GM23338 (cell line): ENCODE measurements at regions not wholly inside any gene's neighbourhood (a gene's known extent, or its start where the extent isn't known, plus 50 kb on each side); places are given as distances from the start of the nearest gene placed in this dataset.

Experiments
- ATAC-seq: fragments of 200-7000 bp; cut with Tn5 transposase; 3 replicates; pipeline ENCODE4 v1.9.1; 2020
- DNase-seq: peaks from one replicate; pipeline ENCODE4 v3.0.0-alpha.2; 2015; ENCODE audit warnings: low spot score
- H2AFZ ChIP-seq: fragments of 200-600 bp; sonication (generic); 2 replicates; pipeline ENCODE4 v1.8.0; 2016; ENCODE audit warnings: antibody characterized with exemption, mild to moderate bottlenecking, moderate library complexity
- H3F3A ChIP-seq: fragments of 200-600 bp; sonication (generic); replicated peaks from 2 replicates; pipeline ENCODE4 v1.8.0; 2017; ENCODE audit warnings: antibody characterized with exemption, mixed run types, low read depth
- H3K27ac ChIP-seq: fragments of 200-600 bp; sonication (generic); 2 replicates; pipeline ENCODE4 v1.6.1; 2016; ENCODE audit warnings: low read depth
- H3K27me3 ChIP-seq: fragments of 200-600 bp; sonication (generic); 2 replicates; pipeline ENCODE4 v1.8.0; 2016; ENCODE audit warnings: mild to moderate bottlenecking, mixed run types, moderate library complexity; ENCODE audit not compliant: insufficient read depth
- H3K36me3 ChIP-seq: fragments of 200-600 bp; sonication (generic); 2 replicates; pipeline ENCODE4 v1.8.0; 2016; ENCODE audit warnings: mild to moderate bottlenecking; ENCODE audit not compliant: insufficient read depth
- H3K4me1 ChIP-seq: fragments of 200-600 bp; sonication (generic); 2 replicates; pipeline ENCODE4 v1.8.0; 2016; ENCODE audit warnings: mild to moderate bottlenecking, moderate library complexity; ENCODE audit not compliant: insufficient read depth
- H3K4me2 ChIP-seq: fragments of 200-600 bp; sonication (generic); 2 replicates; pipeline ENCODE4 v1.7.1; 2017; ENCODE audit warnings: mixed run types
- H3K4me3 ChIP-seq: fragments of 200-600 bp; sonication (generic); 2 replicates; pipeline ENCODE4 v1.6.1; 2016; ENCODE audit warnings: mixed run types
- H3K79me2 ChIP-seq: fragments of 200-600 bp; sonication (generic); replicated peaks from 2 replicates; pipeline ENCODE4 v1.8.0; 2017; ENCODE audit warnings: mild to moderate bottlenecking; ENCODE audit not compliant: insufficient read depth
- H3K9me2 ChIP-seq: fragments of 200-600 bp; sonication (generic); 2 replicates; pipeline ENCODE4 v1.8.0; 2017; ENCODE audit not compliant: insufficient read depth
- H4K20me1 ChIP-seq: fragments of 200-600 bp; sonication (generic); replicated peaks from 2 replicates; pipeline ENCODE4 v1.8.0; 2017; ENCODE audit warnings: mild to moderate bottlenecking; ENCODE audit not compliant: insufficient read depth
- H3K27ac Mint-ChIP-seq: 2 replicates; pipeline ENCODE4 v1.8.0; 2020; ENCODE audit warnings: inconsistent platforms, mild to moderate bottlenecking, moderate library complexity, mixed read lengths
- H3K27me3 Mint-ChIP-seq: 3 replicates; pipeline ENCODE4 v1.8.0; 2022; ENCODE audit warnings: low read depth, mild to moderate bottlenecking, moderate library complexity, mixed read lengths, inconsistent platforms; ENCODE audit not compliant: insufficient read depth, poor library complexity
- H3K36me3 Mint-ChIP-seq: 3 replicates; pipeline ENCODE4 v1.8.0; 2021; ENCODE audit warnings: low read depth, mild to moderate bottlenecking, inconsistent platforms, moderate library complexity, mixed read lengths
- H3K4me1 Mint-ChIP-seq: 3 replicates; pipeline ENCODE4 v1.8.0; 2020; ENCODE audit warnings: mild to moderate bottlenecking, inconsistent platforms, mixed read lengths
- H3K4me3 Mint-ChIP-seq: 3 replicates; pipeline ENCODE4 v1.8.0; 2021; ENCODE audit warnings: moderate library complexity, mild to moderate bottlenecking, inconsistent platforms, mixed read lengths
- H3K9me3 Mint-ChIP-seq: 3 replicates; pipeline ENCODE4 v1.8.0; 2020; ENCODE audit warnings: moderate library complexity, mild to moderate bottlenecking, inconsistent platforms, mixed read lengths
- CREB1 ChIP-seq: fragments of 250-450 bp; sonication (Bioruptor Pico); IDR thresholded peaks from 2 replicates; pipeline ENCODE4 v1.5.0; 2020; ENCODE audit warnings: low read depth, mild to moderate bottlenecking, moderate library complexity
- JUNB ChIP-seq: IDR thresholded peaks from one replicate; pipeline ENCODE4 v1.6.1; 2016; ENCODE audit warnings: antibody characterized with exemption; ENCODE audit not compliant: unreplicated experiment
- NANOG ChIP-seq: IDR thresholded peaks from 2 replicates; pipeline ENCODE4 v1.6.1; 2016; ENCODE audit warnings: antibody characterized with exemption, borderline replicate concordance
- POLR2AphosphoS5 ChIP-seq: IDR thresholded peaks from 2 replicates; pipeline ENCODE4 v1.6.1; 2016; ENCODE audit warnings: antibody characterized with exemption, low read depth
- STAT1 ChIP-seq: IDR thresholded peaks from one replicate; pipeline ENCODE4 v1.6.1; 2016; ENCODE audit warnings: antibody characterized with exemption; ENCODE audit not compliant: unreplicated experiment
- ZNF331 ChIP-seq: fragments of 250-450 bp; sonication (Bioruptor Pico); IDR thresholded peaks from 2 replicates; pipeline ENCODE4 v1.5.0; 2020; ENCODE audit warnings: low read depth, mild to moderate bottlenecking, moderate library complexity
- TF ChIP-seq, protein P1 (sequence below): IDR thresholded peaks from 2 replicates; pipeline ENCODE4 v1.6.1; 2016; ENCODE audit warnings: antibody characterized with exemption
- TF ChIP-seq, protein P2 (sequence below), 2 experiments: fragments of 200-600 bp in 1 of 2; sonication (generic) in 1 of 2; conservative IDR thresholded peaks; 2 replicates each; pipeline versions ENCODE4 v1.5.1 to v1.6.1; 2016 to 2017; ENCODE audit warnings: antibody characterized with exemption in 2 of 2, low read depth in 2 of 2, mild to moderate bottlenecking in 2 of 2, moderate library complexity in 1 of 2
- TF ChIP-seq, protein P3 (sequence below): fragments of 250-450 bp; sonication (Bioruptor Pico); IDR thresholded peaks from 2 replicates; pipeline ENCODE4 v1.5.0; 2020; ENCODE audit warnings: mild to moderate bottlenecking, moderate library complexity
- TF ChIP-seq, protein P4 (sequence below): IDR thresholded peaks from one replicate; pipeline ENCODE4 v1.6.1; 2018; ENCODE audit warnings: antibody characterized with exemption; ENCODE audit not compliant: unreplicated experiment

DNA sequence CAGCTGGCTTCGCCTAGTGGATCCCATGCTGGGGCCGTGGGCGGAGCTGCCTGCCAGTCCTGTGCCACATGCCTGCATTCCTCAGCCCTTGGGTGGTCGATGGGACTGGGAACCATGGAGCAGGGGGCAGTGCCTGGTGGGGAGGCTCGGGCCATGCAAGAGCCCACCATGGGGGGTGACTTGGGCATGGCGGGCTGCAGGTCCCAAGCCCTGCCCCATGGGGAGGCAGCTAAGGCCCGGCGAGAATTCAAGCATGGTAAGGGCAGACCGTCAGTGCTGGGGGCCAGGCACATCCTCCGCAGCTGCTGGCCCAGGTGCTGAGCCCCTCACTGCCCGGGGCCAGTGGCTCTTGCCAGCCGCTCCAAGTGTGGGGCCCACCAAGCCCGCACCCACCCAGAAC, 262.6 kb downstream of the CENPC start:
- ATAC-seq = no peak
- H2AFZ ChIP-seq = no peak overlapping the region
- peaks cover 24% of the 10 kb centered on the region for H3K36me3 Mint-ChIP-seq

DNA sequence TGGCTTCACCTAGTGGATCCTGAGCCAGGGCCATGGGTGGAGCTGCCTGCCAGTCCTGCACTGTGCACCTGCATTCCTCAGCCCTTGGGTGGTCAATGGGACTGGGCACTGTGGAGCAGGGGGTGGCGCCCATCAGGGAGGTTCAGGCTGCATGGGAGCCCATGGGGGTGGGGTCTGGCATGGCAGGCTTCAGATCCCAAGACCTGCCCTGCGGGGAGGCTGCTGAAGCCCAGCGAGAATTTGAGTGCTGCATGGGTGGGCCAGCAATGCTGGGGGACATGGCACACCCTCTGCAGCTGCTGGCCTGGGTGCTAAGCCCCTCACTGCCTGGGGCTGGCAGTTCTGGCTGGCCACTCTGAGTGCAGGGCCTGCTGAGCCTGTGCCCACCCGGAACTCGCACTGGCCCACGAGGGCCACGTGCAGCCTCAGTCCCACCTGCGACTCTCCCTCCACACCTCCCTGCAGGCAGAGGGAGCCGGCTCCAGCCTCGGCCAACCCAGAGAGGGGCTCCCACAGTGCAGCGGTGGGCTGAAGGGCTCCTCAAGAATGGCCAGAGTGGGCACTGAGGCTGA, 270.0 kb downstream of the CENPC start:
- Histone ChIP-seq H3K4me1 (no peaks in the 10 kb centered on the region), H2AFZ (no peak overlapping the region), H3K4me2 (no peak overlapping the region), H3K27ac (no peak overlapping the region), H3K9me2 (no peaks in the 10 kb centered on the region), H3K36me3 (no peaks in the 10 kb centered on the region), H3K4me3 (no peak overlapping the region), H3K27me3 (no peaks in the 10 kb centered on the region), H3F3A (no peaks in the 10 kb centered on the region), H3K79me2 (no peaks in the 10 kb centered on the region), H4K20me1 (no peaks in the 10 kb centered on the region)
- Mint-ChIP-seq H3K36me3 (peaks cover 15% of the 10 kb centered on the region), H3K27ac (no peak overlapping the region), H3K4me3 (no peak overlapping the region), H3K27me3 (no peaks in the 10 kb centered on the region), H3K4me1 (no peaks in the 10 kb centered on the region), H3K9me3 (peaks cover 40% of the 10 kb centered on the region)
- ATAC-seq (no peak), DNase-seq (no peak)
- TF ChIP-seq, protein P1, sequence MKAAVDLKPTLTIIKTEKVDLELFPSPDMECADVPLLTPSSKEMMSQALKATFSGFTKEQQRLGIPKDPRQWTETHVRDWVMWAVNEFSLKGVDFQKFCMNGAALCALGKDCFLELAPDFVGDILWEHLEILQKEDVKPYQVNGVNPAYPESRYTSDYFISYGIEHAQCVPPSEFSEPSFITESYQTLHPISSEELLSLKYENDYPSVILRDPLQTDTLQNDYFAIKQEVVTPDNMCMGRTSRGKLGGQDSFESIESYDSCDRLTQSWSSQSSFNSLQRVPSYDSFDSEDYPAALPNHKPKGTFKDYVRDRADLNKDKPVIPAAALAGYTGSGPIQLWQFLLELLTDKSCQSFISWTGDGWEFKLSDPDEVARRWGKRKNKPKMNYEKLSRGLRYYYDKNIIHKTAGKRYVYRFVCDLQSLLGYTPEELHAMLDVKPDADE = no peak
- TF ChIP-seq POLR2AphosphoS5 (no peak), CREB1 (no peak), JUNB (no peak), NANOG (no peak), STAT1 (no peak)
- TF ChIP-seq, protein P2, sequence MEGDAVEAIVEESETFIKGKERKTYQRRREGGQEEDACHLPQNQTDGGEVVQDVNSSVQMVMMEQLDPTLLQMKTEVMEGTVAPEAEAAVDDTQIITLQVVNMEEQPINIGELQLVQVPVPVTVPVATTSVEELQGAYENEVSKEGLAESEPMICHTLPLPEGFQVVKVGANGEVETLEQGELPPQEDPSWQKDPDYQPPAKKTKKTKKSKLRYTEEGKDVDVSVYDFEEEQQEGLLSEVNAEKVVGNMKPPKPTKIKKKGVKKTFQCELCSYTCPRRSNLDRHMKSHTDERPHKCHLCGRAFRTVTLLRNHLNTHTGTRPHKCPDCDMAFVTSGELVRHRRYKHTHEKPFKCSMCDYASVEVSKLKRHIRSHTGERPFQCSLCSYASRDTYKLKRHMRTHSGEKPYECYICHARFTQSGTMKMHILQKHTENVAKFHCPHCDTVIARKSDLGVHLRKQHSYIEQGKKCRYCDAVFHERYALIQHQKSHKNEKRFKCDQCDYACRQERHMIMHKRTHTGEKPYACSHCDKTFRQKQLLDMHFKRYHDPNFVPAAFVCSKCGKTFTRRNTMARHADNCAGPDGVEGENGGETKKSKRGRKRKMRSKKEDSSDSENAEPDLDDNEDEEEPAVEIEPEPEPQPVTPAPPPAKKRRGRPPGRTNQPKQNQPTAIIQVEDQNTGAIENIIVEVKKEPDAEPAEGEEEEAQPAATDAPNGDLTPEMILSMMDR (conservative IDR thresholded peaks at IDR 0.05; ENCODE audit: low read depth in 2 of 2) = no peak
- TF ChIP-seq, protein P3, sequence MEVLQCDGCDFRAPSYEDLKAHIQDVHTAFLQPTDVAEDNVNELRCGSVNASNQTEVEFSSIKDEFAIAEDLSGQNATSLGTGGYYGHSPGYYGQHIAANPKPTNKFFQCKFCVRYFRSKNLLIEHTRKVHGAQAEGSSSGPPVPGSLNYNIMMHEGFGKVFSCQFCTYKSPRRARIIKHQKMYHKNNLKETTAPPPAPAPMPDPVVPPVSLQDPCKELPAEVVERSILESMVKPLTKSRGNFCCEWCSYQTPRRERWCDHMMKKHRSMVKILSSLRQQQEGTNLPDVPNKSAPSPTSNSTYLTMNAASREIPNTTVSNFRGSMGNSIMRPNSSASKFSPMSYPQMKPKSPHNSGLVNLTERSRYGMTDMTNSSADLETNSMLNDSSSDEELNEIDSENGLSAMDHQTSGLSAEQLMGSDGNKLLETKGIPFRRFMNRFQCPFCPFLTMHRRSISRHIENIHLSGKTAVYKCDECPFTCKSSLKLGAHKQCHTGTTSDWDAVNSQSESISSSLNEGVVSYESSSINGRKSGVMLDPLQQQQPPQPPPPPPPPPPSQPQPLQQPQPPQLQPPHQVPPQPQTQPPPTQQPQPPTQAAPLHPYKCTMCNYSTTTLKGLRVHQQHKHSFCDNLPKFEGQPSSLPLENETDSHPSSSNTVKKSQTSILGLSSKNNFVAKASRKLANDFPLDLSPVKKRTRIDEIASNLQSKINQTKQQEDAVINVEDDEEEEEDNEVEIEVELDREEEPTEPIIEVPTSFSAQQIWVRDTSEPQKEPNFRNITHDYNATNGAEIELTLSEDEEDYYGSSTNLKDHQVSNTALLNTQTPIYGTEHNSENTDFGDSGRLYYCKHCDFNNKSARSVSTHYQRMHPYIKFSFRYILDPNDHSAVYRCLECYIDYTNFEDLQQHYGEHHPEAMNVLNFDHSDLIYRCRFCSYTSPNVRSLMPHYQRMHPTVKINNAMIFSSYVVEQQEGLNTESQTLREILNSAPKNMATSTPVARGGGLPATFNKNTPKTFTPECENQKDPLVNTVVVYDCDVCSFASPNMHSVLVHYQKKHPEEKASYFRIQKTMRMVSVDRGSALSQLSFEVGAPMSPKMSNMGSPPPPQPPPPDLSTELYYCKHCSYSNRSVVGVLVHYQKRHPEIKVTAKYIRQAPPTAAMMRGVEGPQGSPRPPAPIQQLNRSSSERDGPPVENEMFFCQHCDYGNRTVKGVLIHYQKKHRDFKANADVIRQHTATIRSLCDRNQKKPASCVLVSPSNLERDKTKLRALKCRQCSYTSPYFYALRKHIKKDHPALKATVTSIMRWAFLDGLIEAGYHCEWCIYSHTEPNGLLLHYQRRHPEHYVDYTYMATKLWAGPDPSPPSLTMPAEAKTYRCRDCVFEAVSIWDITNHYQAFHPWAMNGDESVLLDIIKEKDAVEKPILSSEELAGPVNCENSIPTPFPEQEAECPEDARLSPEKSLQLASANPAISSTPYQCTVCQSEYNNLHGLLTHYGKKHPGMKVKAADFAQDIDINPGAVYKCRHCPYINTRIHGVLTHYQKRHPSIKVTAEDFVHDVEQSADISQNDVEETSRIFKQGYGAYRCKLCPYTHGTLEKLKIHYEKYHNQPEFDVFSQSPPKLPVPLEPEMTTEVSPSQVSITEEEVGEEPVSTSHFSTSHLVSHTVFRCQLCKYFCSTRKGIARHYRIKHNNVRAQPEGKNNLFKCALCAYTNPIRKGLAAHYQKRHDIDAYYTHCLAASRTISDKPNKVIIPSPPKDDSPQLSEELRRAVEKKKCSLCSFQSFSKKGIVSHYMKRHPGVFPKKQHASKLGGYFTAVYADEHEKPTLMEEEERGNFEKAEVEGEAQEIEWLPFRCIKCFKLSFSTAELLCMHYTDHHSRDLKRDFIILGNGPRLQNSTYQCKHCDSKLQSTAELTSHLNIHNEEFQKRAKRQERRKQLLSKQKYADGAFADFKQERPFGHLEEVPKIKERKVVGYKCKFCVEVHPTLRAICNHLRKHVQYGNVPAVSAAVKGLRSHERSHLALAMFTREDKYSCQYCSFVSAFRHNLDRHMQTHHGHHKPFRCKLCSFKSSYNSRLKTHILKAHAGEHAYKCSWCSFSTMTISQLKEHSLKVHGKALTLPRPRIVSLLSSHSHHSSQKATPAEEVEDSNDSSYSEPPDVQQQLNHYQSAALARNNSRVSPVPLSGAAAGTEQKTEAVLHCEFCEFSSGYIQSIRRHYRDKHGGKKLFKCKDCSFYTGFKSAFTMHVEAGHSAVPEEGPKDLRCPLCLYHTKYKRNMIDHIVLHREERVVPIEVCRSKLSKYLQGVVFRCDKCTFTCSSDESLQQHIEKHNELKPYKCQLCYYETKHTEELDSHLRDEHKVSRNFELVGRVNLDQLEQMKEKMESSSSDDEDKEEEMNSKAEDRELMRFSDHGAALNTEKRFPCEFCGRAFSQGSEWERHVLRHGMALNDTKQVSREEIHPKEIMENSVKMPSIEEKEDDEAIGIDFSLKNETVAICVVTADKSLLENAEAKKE (CRISPR knock-in tag) = no peak
- TF ChIP-seq, protein P4, sequence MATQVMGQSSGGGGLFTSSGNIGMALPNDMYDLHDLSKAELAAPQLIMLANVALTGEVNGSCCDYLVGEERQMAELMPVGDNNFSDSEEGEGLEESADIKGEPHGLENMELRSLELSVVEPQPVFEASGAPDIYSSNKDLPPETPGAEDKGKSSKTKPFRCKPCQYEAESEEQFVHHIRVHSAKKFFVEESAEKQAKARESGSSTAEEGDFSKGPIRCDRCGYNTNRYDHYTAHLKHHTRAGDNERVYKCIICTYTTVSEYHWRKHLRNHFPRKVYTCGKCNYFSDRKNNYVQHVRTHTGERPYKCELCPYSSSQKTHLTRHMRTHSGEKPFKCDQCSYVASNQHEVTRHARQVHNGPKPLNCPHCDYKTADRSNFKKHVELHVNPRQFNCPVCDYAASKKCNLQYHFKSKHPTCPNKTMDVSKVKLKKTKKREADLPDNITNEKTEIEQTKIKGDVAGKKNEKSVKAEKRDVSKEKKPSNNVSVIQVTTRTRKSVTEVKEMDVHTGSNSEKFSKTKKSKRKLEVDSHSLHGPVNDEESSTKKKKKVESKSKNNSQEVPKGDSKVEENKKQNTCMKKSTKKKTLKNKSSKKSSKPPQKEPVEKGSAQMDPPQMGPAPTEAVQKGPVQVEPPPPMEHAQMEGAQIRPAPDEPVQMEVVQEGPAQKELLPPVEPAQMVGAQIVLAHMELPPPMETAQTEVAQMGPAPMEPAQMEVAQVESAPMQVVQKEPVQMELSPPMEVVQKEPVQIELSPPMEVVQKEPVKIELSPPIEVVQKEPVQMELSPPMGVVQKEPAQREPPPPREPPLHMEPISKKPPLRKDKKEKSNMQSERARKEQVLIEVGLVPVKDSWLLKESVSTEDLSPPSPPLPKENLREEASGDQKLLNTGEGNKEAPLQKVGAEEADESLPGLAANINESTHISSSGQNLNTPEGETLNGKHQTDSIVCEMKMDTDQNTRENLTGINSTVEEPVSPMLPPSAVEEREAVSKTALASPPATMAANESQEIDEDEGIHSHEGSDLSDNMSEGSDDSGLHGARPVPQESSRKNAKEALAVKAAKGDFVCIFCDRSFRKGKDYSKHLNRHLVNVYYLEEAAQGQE = no peak

More for the DNA sequence above, 262.6 kb downstream of the CENPC start:
- no peak for DNase-seq
- no peaks in the 10 kb centered on the region for H3K4me1 ChIP-seq
- no peak overlapping the region for H3K27ac Mint-ChIP-seq
- H3K9me2 ChIP-seq = no peaks in the 10 kb centered on the region
- H3K9me3 Mint-ChIP-seq = peaks cover 36% of the 10 kb centered on the region
- no peak for TF ChIP-seq ZNF331 (CRISPR knock-in tag)
- no peak for TF ChIP-seq NANOG
- H3K4me3 Mint-ChIP-seq = no peak overlapping the region
- no peaks in the 10 kb centered on the region for H3F3A ChIP-seq
- no peaks in the 10 kb centered on the region; the same call in 2 of the 3 replicates for H3K4me1 Mint-ChIP-seq
- peaks cover 3% of the 10 kb centered on the region for H3K27me3 Mint-ChIP-seq
- no peaks in the 10 kb centered on the region for H3K79me2 ChIP-seq
- no peak overlapping the region for H3K4me2 ChIP-seq
- no peaks in the 10 kb centered on the region for H4K20me1 ChIP-seq
- H3K36me3 ChIP-seq = no peaks in the 10 kb centered on the region
- H3K4me3 ChIP-seq = no peak overlapping the region
- no peak overlapping the region for H3K27ac ChIP-seq
- no peaks in the 10 kb centered on the region for H3K27me3 ChIP-seq
